Femur (tissue), 1 donor: ENCODE measurements at regions not wholly inside any gene's neighbourhood (a gene's known extent, or its start where the extent isn't known, plus 50 kb on each side); places are given as distances from the start of the nearest gene placed in this dataset.

ENCODE experiments used
- DNase-seq: peaks from one replicate; pipeline ENCODE4 v3.0.0-alpha.2; 2017

DNA sequence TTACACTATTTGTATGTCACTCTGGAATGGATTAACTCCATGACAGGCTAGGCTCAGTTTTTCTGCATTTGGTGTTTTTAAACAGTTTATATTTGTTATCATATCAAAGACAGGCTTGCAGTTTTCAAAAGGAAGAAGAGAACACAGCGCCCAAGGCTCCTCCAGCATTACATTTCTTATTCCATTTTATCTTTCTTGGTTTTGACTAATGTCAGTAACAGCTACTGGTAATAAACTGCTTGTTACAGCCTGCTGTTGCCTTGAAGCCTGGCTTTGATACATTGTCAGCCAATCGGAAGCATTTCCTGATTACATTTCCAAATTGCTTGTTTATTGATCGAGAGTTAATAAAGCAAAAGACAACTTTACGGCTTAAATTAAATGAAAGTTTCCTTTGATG lies 166.0 kb upstream of the MDFIC start:
- no peak for DNase-seq

DNA sequence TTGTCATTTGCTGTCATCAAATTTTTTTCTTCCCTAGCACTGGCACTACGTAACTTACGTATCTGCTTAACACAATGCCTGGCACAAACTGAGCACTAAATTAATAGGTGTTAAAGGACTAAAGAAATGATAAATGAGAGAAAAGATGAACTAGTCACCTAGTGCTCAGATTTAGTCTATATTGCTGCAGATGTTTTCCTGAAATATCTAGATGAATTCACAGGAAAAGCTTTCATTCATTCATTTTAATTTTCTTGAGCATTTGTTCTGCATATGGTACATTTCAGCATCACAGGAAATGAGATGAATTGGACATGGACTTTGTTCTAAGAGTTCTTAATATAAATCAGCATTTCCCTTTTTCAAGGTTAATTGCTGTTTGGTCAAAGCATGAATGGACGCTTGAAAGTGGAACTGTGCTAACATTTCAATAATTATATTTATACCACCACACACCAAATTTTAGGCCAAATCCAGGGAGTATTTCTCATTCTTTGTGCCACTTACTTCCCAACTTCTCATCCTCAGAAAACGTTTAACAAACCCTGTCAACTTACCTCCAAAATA lies 163.2 kb upstream of the MDFIC start:
- DNase-seq = no peak

DNA sequence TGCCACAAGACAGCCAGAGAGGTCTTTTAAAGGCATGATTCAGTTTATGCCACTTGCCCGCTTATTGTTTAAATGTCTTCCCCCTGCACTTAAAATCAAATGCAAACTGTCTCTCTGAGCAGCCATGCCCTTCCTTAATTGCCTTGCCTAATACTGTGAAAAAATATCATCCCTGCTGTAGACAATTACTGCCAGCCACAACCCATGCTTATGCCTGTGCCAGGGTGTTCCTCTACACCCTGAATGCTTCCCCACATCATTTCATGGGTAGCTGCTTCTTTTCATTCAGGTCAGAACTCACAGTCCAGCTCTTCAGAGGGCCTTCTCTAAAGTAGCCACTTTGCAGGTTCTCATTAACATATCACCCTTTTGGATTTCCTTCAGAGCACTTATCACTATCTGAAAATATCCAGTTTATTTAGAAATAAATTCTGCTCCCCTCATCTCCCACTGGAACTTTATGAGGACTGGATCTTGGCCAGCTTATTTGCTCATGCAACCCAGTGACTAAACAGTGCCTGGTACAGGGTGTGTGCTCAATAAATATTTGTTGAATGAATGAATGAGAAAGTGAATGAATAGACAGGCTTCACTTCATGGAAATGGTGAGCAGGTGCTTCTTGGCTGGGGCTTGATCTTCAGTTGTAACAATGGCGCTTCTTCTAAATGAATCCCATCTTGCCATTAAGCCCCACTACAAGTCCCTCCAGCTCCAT lies 162.4 kb upstream of the MDFIC start:
- no peak for DNase-seq

DNA sequence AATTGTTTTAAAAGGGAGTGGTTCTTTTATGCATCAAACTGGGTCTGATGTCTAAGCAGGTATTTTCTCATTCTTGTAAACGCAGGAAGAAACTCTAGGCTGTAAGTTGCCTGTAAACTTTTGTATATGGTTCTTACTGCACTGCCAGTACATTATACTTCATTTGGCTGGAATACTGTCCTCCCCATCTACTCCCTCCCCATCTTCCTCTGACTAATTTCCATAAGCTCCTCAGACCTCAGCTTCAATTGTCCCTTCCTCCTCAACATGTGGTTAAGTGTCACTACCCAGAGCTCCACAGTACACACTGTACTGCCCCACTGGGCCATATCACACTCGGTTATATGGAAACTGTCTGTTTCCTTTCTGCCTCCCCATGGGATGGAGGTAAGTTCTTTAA lies 161.4 kb upstream of the MDFIC start:
- DNase-seq = no peak

DNA sequence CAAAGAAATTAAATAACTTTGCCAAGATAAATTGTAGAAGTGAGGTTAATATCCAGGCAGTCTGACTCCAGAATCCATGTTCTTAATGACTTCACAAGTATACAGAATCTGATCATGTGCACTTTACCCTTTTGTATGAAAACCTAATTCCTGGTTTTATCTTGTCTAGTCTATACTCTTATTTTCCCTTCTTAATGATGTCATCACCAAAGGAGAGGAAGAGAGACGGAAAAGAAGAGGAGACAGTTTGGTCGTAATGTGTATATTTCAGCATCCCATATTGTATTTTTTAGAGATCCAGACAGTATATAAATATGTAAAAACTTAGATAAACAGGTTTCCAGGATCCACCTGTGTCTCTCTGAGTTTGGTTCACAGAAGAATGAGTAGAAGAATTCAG lies 159.9 kb upstream of the MDFIC start:
- no peak for DNase-seq

DNA sequence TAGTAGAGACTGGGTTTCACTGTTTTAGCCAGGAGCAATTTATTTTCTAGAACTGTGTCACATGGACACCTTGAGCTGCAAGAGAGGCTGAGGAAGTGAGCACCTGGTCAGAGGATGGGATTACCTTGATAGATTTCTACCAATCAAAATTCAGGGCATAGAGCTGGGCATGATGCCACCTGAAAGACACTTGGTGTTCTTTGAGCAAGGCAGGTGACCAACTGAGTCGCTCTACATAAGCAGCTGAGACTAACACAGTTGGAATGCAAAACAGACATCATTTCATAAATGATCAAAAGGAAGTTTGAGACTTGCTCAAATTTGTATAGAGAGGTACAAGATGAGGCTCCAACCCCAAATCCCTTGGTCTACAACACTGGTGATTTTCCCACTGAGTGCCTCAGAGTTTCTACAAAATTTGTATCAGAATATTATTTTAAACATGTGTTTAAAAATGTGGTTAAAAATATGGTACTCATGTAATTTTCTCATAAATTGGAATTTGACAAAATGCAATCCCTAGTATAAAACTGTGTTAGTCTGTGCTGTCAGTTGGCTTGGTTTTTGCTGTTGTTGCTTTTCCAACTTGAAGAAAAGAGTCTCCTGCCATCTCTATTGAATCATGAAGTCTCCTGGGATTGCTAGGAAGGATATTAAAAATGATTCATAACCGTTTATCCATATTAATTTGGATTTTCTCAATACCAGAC lies 156.4 kb upstream of the MDFIC start:
- DNase-seq = no peak

DNA sequence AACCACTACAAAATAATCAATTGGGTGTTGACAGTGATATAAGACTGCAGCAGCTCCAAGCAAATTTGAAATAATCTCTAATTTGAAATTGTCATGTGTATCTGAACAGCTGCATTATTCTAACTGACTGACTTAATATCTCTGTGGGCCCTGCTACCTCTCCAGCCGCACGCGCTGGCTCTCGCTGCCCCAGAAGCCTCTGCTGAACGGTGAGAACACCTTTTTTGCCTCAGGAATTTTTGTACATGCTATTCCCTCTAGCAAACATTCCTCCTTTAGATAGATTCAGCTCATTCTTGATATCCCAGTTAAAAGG lies 155.9 kb upstream of the MDFIC start:
- no peak for DNase-seq

DNA sequence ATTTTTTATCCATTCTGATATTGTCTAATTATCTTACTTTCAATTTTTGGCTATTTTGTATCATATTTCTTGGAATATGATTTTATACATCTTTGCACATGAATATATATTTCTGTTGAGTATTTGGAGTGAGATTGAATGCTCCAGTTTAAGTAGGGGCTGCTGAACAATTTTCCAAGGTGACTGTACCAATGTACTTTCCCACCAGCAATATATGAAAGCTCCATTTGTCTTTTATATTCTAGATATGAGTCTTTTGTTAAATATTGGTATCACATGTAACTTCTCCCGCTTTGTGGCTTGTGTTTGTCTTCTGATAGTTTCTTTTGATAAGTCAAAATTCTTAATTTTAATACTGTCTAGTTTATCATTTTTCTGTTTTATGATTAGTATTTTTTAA lies 144.6 kb upstream of the MDFIC start:
- DNase-seq = no peak

DNA sequence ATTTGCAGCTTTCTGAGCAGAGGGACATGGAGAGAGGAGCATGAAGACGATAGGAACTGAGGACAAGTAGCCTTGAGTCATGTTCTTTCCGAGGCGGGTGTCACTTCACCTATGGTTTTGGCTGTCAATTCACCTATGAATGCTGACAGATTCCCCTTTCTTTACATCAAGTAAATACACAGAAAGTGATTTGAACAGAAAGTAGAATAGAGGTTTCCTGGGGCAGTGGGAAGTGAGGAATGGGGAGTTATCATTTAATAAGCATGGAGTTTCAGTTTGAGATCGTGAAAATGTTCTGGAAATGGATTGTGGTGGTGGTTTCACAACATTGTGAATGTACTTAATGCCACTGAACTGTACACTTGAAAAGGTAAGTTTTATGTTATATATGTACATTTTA lies 138.4 kb upstream of the MDFIC start:
- DNase-seq = no peak

DNA sequence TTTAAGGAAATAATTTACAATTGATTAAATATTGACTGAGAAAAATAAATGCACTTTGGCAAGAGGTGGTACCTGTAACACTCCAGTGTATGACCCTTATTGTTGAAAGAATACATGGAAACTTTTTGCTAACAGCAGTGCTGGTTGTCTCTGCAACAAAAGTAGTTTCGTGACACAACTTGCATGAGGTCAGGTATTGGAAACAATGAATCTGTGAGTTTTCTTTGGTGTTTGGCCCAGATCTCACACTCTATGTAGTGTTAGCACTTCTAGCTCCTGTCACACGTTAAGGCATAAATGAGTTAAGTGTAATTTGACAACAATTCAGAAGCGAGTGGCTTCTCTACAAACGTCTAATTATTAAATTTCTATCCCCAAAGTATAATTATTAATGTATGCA lies 137.7 kb upstream of the MDFIC start:
- DNase-seq = no peak

DNA sequence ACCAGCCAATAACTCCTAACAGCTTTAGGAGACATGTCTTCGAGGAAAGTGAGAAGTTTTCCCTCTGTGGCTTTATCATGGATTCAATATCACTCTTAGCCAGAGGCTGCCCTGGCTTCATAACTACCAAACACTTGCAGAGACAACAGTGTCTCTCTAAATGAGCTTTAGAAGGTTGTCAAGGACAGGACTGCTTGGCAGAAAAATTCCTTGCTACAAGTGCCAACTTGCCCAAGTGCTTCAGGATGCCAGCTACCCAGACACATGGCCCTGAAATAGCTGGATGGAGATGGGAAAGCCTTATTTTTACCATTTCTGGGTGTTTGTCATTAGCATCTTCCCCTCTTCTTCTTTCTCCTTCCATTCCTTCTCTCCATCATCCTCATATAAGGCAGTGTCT lies 137.1 kb upstream of the MDFIC start:
- DNase-seq = no peak

DNA sequence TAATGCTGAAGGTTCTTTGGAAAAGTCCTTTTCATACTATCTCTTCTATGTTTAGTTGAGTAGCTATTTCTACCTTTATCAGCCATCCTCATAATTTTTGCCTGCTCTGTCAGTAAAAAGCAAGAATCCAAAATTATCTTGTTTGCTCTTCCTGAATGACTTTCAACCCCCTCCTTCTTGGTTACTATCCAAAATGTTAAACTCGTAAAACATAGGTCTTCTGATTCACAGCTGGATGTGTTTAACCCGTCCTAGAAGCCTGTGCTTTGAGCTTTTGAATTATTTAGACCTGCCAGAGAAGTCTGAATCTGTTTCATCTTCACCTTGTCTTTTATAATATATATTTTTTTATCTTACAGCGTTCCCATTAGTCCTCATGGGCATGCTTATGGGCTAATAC lies 136.4 kb upstream of the MDFIC start:
- no peak for DNase-seq

DNA sequence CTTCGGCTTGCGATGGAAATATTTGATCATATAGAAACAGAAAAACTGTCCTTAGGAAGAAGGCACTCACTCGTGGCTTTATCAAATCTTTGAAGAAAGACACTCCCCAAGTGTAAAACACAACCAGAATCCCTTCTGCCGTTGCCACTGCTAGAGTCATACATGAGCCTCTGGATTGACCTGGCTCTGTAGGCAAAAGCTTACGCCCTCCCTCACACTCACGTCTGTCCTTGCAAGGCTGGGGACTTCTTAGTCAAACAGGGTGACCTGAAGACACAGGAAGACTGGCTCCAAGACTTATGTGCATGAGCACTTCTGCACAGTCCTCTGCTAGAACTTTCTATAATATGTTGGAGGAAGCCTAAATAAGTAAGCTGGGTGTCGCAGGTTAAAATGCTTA lies 135.4 kb upstream of the MDFIC start:
- DNase-seq = no peak

DNA sequence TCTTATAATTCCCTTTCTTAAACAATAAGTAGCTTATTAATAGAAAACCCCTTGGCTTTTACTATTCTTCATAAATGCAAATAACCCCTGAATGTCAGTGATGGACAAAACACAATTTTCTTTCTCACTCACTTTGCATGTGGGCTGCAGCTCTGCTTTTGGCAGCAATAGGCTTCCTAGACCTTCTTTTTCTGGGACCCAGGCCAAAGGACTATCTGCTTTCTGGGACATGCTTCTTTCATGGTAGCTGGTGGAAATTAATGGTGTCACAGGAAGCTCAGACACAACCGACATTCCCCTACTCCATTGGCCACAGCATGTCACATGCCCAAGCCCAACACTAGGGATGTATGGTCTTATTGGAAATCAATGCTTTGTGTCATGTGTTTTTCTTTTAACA lies 134.3 kb upstream of the MDFIC start:
- DNase-seq = no peak

DNA sequence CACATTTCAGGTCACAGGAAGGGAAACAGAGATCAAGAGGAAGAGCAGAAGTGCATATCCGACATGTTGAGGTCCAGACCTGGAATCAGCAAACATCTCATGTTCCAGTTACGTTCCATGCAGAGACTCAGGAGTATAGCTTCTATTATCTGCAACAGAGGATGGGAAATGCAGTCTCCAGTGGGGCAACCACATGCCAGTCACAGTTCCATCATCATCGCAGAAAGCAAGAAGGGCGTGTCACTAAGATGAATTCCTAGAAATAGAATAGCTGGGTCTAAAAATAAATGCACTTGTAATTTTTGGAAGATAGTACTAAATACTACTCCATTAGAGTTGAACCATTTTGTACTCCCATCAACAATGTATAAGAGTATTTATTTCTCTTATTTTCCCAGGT lies 133.2 kb upstream of the MDFIC start:
- DNase-seq = no peak

DNA sequence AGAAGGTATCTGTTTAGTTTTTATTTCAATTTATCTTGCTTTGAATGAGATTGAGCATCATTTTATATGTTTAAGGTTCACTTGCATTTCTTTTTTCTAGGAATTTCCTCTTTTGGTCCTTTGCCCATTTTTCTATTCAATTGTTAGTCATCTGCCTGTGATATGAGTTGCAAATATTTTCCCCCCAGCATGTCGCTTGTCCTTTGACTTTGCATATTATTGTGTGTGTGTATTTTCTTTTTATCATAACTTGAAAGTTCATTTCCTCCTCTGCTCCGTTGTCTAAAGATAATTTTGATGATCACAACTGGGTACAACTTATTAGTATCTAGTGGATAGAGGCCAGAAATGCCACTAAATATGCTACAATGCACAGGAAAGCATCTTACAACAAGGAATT lies 132.7 kb upstream of the MDFIC start:
- no peak for DNase-seq

DNA sequence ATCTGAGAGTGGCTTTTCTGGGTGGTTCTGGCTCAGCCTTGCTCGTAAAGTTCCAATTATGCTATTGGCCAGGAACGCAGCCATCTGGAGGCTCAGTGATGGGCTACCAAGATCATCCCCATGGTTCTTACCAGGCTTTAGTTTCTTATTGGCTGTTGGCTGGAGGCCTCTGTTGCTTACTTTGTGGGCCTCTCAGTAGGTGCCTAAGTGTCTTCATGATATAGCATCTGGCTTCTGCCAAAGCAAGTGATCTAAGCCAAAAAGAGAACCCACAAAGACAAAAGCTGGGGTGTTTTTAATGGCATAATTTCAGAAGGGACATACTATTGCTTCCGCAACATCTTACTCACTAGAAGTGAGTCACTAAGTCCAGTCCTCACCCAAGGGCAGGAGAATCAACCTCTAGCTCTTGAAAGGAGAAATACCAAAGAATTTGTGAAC lies 132.0 kb upstream of the MDFIC start:
- DNase-seq = no peak

DNA sequence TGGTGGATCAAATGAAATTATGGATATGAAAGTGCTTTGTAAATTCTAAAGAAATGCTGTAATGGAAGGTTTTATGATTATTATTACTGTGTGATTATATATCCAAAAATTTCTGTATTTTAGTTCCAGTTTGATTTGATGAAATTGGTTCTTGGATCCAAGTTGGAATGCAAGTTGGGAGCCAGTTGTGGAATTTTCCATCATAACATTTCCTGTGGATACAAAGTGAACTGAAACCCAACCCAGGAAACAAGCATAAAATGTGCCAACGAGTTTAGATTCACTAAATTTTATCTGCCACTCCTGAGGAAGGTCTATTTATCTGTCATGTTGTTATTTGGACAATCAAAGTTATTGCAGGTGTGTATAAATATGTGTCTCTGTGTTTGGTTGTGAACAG lies 131.4 kb upstream of the MDFIC start:
- DNase-seq = no peak

DNA sequence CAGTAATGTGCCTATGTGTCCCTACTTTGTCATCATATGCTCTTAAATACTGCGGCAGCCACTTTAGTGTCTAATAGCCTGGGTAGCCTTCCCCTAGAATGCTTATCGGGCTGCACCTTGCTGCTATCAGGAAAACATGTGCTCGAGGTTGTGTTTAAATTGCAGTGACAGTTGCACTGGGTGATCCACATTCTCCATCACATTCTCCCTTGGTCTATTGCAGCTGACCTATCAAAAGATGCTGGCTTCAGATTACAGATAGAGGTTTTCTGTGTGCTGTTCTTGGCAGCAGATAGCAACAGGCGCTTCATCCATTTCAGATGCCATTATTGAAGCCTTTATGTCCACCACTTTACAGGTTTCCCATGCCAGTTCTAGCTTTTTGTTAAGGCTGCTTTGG lies 130.1 kb upstream of the MDFIC start:
- DNase-seq = no peak

DNA sequence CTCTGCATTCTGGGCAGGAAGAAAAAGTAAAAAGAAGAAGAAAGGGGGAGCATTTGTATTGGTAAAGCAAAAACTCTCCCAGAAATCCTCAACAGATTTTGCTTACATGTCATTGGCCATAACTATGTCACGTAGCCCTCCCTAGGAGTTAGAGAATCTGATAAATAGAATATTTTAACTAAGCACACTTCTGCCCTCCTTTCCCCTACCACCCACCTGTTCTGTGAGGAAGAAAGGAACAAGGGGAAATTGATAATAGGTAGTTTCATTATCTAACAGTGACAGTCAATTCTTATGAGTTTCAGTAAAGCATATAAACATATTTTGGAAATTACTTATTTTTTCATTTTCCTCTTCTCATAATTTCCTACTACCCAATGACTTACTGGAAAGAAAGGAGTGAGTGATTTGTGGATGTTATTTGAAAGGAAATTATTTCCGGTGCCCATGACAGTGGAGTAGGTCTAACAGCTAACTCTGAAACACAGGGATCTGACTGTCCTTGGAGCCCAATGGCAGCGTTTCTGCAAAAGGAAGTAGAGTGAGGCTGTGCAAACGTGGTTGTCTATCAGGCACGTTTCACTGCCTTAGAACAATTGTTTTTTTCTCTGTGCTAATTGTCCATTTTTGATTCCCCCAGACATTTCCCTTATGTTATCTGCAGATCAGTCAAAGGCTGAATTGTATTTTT lies 128.6 kb upstream of the MDFIC start:
- DNase-seq = no peak

DNA sequence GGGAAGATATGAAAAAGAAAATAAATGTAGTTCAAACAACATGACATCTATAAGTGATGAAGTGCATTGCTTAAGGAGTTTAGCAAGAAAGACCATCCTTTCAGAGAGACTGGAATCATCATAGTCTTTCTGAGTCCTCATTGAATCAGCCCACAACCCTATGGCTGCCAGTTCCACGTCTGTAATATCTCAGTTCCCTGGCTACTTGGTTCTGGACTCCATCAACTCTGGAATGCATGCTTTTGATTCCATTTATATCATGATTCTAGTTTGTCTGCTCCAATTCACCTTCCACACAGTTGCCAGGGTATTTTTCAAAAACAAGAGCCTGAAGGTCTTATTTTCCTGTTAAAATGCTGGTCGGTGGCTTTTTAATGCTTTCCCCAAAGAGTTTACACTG lies 126.4 kb upstream of the MDFIC start:
- DNase-seq = no peak

DNA sequence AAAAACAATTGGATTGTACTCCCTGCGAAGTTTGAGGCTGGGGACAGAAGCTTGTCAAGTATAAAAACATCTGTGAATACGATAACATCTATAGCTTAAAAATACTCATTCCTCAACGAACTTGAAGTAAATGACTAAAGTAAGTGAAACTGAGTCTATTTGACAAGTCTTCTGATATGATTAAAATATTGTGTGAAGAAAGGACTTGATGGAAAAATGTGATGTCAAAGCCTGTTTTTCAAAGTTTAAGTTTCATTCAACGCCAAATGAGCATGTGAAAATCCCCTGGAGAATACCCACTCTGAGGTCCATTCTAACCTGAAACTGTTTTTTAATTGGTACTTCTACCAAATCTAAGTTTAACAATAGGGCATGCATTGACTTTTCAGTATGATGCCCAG lies 122.3 kb upstream of the MDFIC start:
- DNase-seq = no peak

DNA sequence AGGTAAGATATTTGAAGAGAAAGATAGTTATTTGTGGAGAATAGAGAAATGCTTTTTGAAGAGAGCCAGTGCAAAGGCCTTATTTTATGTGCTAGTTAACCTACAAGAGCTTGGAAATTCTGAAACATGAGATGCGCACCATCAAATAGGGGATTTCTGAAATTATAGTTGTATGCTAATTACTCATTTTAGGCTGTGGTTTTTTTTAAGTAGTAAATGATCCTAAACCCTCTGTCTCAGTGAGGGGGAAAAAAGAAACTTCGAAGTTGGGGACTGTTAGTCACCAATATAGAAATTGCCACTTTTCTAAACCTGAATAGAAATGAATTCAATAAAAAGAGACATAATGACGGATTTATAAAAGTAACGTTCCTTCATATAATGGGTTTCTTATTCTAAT lies 119.3 kb upstream of the MDFIC start:
- no peak for DNase-seq

DNA sequence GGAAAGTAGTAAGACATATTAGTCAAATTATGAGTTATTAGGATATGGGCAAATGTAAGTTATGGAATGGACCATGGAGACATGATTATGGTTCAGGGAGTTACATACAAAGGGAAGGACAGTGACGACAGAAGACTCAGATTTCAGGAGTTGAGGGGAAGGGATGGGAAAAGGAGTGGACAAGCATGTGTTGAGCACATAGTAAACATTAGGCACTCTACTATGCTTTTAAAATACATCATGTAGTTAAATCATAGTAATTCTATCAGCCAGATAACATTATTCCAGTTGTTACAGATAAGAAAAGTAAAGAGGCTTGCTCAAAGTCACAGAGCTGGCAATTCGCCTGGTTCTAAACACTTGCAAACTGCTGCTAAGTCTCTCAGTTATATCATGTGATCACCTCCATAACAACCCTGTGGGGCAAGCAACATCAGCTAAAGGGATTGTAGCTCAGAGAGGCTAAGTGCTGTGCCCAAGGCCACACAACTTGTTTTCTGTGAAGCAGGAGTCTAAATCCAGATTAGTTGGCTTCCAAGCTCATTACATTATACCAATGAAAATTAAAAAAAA lies 115.2 kb upstream of the MDFIC start:
- DNase-seq = no peak
